ENCODE measurements at regions not wholly inside any gene's neighbourhood (a gene's known extent, or its start where the extent isn't known, plus 50 kb on each side); places are given as distances from the start of the nearest gene placed in this dataset.

GRCh38 chr7:109261781-109262180 lies 692.1 kb downstream of the DNAJB9 start:
- 3% methylated on average over 3 of the region's 3 CpGs for WGBS (ENCODE audit: low lambda C conversion rate)
- FAIRE-seq (no peak), ATAC-seq (no peak), DNase-seq (ENCODE audit: low spot score) (no peak)
- Histone ChIP-seq H4K20me1 (ENCODE audit: insufficient read depth, low read length) (no peaks in the 10 kb centered on the region), H3K27me3 (ENCODE audit: control insufficient read depth in 1 of 2, insufficient read depth in 2 of 2, low read length in 2 of 2) (no peaks in the 10 kb centered on the region), H3K27ac (ENCODE audit: extremely low read length, insufficient read depth, low read length) (no peak overlapping the region), H3K9me3 (ENCODE audit: low read length) (peaks cover 6% of the 10 kb centered on the region; the same call in 1 of the 2 replicates), H3K79me2 (ENCODE audit: insufficient read depth, low read length) (no peaks in the 10 kb centered on the region), H2AFZ (ENCODE audit: low read length) (no peak overlapping the region), H3K36me3 (replicated peaks in 1 of 2; ENCODE audit: control insufficient read depth in 1 of 2, insufficient read depth in 2 of 2, low read length in 2 of 2) (no peaks in the 10 kb centered on the region), H3K9ac (ENCODE audit: insufficient read depth, low read depth, low read length) (no peak overlapping the region), H3K4me2 (ENCODE audit: low read depth, low read length) (no peak overlapping the region), H3K4me3 (replicated peaks in 1 of 3; ENCODE audit: insufficient read depth in 1 of 3, low read depth in 2 of 3, low read length in 3 of 3) (no peak overlapping the region), H3K4me1 (ENCODE audit: insufficient read depth, low read length) (no peaks in the 10 kb centered on the region)
- no peak for TF ChIP-seq KLF13 (CRISPR knock-in tag; IDR thresholded peaks at IDR 0.05)
- no peak for TF ChIP-seq ZSCAN30 (CRISPR knock-in tag; IDR thresholded peaks at IDR 0.05)
- TF ChIP-seq MAX (IDR thresholded peaks at IDR 0.05) = no peak
- no peak for TF ChIP-seq ZNF749 (CRISPR knock-in tag; IDR thresholded peaks at IDR 0.05; ENCODE audit: borderline replicate concordance)
- no peak for TF ChIP-seq KAT8 (CRISPR knock-in tag; IDR thresholded peaks at IDR 0.05)
- no peak for TF ChIP-seq JUNB (CRISPR knock-in tag; IDR thresholded peaks at IDR 0.05; ENCODE audit: borderline replicate concordance)
- TF ChIP-seq NPAS2 (CRISPR knock-in tag; IDR thresholded peaks at IDR 0.05; ENCODE audit: borderline replicate concordance) = no peak
- no peak for TF ChIP-seq ZNF138 (CRISPR knock-in tag; IDR thresholded peaks at IDR 0.05; ENCODE audit: low read depth)
- TF ChIP-seq SIX1 (CRISPR knock-in tag; IDR thresholded peaks at IDR 0.05; ENCODE audit: borderline replicate concordance) = no peak
- TF ChIP-seq NFE2L1 (CRISPR knock-in tag; IDR thresholded peaks at IDR 0.05; ENCODE audit: borderline replicate concordance) = no peak
- no peak for TF ChIP-seq ZBTB44 (CRISPR knock-in tag; IDR thresholded peaks at IDR 0.05)
- TF ChIP-seq TGIF2 (CRISPR knock-in tag; IDR thresholded peaks at IDR 0.05) = no peak
- no peak for TF ChIP-seq SMARCC2 (IDR thresholded peaks at IDR 0.05)
- TF ChIP-seq ZC3H4 (CRISPR knock-in tag; IDR thresholded peaks at IDR 0.05; ENCODE audit: borderline replicate concordance) = no peak
- CTCF ChIA-PET (ENCODE audit: low intra/inter-chr PET ratio, low total read pairs) = no interaction called here
- BruUV-seq (replicated peaks) = no TSS peak
- in situ Hi-C loops (cut with HindIII; ENCODE audit: extremely low pct_ligation_motif_present, low pct_unique_long_range_greater_than_20kb) (no loop called here), intact Hi-C loops (cut with micrococcal nuclease; ENCODE audit: unreplicated experiment) (no loop called here)
- POLR2A ChIA-PET = no interaction called here
